AG09309 (cell line): ENCODE measurements at regions not wholly inside any gene's neighbourhood (a gene's known extent, or its start where the extent isn't known, plus 50 kb on each side); places are given as distances from the start of the nearest gene placed in this dataset.
"Not testable (repeated sequence)": the region's sequence is repeated elsewhere in the genome, so short reads cannot be mapped to it uniquely, and the experiment has no call there.

Experiments used
- DNase-seq: peaks from one replicate; pipeline ENCODE4 v3.0.0-alpha.2; 2010; ENCODE audit warnings: low read depth
- H3K4me3 ChIP-seq: 2 replicates; pipeline ENCODE4 v1.5.1; 2011; ENCODE audit warnings: mild to moderate bottlenecking, low read depth, low read length, moderate library complexity; ENCODE audit not compliant: control insufficient read depth
- TF ChIP-seq, protein P1 (sequence below): IDR thresholded peaks from 2 replicates; pipeline ENCODE4 v1.5.1; 2011; ENCODE audit warnings: mild to moderate bottlenecking, low read depth, low read length, inconsistent platforms; ENCODE audit not compliant: insufficient read depth, control insufficient read depth; ENCODE audit errors: missing control alignments

DNA sequence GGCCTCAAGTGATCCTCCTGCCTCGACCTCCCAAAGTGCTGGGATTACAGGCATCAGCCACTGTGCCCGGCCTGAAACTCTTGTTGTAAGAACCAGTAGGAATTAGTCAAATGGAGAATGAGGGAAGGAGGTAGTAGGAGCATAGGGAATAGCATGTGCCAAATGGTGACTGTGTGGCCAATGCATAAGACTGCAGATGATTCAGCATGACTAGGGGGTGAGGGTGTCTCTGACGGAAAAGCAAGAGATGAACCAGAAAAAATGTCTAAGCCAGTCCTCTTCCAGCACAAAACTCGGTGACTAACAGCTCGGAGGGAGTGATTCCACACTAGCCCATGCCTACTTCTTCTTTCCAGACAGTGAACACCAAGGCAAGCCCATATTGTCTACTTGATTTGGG is 58.2 kb upstream of the DUSP21 start:
- TF ChIP-seq, protein P1, sequence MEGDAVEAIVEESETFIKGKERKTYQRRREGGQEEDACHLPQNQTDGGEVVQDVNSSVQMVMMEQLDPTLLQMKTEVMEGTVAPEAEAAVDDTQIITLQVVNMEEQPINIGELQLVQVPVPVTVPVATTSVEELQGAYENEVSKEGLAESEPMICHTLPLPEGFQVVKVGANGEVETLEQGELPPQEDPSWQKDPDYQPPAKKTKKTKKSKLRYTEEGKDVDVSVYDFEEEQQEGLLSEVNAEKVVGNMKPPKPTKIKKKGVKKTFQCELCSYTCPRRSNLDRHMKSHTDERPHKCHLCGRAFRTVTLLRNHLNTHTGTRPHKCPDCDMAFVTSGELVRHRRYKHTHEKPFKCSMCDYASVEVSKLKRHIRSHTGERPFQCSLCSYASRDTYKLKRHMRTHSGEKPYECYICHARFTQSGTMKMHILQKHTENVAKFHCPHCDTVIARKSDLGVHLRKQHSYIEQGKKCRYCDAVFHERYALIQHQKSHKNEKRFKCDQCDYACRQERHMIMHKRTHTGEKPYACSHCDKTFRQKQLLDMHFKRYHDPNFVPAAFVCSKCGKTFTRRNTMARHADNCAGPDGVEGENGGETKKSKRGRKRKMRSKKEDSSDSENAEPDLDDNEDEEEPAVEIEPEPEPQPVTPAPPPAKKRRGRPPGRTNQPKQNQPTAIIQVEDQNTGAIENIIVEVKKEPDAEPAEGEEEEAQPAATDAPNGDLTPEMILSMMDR: no peak
- H3K4me3 ChIP-seq: no peak overlapping the region
- DNase-seq: peak; percentile 48

DNA sequence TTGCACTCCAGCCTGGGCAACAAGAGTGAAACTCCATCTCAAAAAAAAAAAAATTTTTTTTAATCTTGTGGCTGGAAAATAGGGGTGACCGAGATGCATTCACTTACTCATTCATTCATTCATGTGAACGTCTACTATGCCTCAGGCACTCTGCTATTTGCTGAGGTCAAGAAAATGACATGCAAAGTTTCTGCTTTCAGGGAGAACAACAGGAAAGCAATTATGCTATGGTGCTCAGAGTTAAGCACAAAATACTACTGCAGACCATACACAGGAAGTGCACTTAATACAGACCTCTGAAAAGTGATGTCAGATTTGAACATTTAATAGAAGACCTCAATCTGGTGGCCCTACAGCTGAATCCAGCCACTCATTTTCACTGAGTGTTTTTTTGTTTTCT is 59.6 kb upstream of the DUSP21 start:
- DNase-seq: no peak
- no peak overlapping the region for H3K4me3 ChIP-seq
- TF ChIP-seq, protein P1: no peak

DNA sequence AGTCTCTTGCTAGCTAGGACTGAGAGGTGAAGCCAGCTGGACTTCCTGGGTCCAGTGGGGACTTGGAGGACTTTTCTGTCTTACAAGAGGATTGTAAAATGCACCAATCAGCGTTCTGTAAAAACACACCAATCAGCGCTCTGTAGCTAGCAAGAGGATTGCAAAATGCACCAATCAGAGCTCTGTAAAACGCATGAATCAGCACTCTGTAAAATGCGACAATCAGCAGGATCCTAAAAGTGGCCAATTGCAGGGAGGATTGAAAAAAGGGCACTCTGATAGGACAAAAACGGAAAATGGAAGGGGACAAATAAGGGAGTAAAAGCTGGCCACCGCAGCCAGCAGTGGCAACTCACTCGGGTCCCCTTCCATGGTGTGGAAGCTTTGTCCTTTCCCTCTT is 65.6 kb upstream of the DUSP21 start:
- TF ChIP-seq, protein P1: no peak

DNA sequence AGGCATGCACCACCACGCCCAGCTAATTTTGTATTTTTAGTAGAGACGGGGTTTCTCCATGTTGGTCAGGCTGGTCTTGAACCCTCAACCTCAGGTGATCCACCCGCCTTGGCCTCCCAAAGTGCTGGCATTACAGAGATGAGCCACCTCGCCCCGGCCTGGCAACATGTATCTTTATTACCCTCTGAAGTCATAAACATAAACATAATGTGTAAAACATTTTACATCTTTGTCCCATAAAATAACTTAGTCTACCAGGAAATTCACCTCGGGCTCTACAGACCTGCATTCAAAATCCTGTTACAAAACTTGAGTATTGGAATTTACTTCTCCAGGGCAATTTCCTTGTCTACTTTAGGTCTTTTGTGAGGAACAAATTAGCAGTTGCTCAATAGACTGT is 68.1 kb upstream of the DUSP21 start:
- no peak for DNase-seq
- TF ChIP-seq, protein P1: no peak
- no peak overlapping the region for H3K4me3 ChIP-seq

More for the DNA sequence above, 65.6 kb upstream of the DUSP21 start:
- no peak overlapping the region for H3K4me3 ChIP-seq
- DNase-seq: no peak

DNA sequence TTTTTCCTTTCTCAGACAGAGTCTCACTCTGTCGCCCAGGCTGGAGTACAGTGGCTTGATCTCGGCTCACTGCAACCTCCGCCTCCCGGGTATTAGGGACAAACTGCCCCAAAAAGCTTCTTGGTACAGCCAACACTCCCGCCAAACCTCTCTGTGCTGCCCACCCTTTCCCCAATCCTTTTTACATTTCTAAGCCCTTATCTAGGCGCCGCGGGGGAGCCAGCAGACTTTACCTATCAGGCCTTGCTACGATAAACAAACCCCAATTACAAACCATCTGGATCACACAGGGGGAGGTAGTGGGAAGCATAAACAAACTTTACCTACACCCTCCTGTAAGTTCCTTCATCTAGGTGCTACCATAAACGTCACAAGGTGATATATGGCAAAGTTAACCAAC is 69.8 kb upstream of the DUSP21 start:
- DNase-seq: not testable (repeated sequence)

DNA sequence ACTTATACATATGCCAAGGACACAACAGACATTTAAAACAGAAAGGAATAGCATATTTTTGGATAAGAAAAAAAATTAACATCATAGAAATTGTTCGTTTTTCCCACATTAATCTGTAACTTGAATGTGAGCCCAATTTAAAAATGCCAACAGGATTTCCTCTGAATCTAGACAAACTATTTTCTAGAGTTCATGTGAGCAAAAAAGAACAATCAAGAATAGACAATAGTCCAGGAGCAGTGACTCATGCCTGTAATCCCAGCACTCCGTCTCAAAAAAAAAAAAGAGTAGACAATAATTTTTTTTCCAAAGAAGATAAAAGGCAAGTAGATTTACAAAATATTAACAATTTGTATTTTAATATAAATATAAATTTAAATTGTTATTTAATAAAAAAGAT is 73.7 kb upstream of the DUSP21 start:
- DNase-seq: no peak
- TF ChIP-seq, protein P1: no peak
- no peak overlapping the region for H3K4me3 ChIP-seq

More for the DNA sequence above, 69.8 kb upstream of the DUSP21 start:
- not testable (repeated sequence) for H3K4me3 ChIP-seq

DNA sequence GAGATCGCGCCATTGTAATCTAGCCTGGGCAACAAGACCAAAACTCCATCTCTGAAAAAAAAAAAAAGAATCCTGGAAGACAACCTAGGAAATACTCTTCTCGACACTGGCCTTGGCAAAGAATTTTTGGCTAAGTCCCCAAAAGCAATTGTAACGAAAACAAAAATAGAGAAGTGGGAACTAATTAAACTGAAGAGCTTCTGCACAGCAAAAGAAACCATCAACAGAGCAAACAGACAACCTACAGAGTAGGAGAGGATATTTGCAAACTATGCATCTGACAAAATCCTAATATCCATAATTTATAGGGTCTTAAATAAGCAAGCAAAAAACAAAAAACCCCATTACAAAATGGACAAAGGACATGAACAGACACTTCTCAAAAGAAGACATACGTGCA is 76.5 kb upstream of the DUSP21 start:
- H3K4me3 ChIP-seq: no peak overlapping the region
- TF ChIP-seq, protein P1: no peak
- no peak for DNase-seq
